NCI-H2171 (cell line): ENCODE measurements at regions not wholly inside any gene's neighbourhood (a gene's known extent, or its start where the extent isn't known, plus 50 kb on each side); places are given as distances from the start of the nearest gene placed in this dataset.
"Not testable (repeated sequence)": the region's sequence is repeated elsewhere in the genome, so short reads cannot be mapped to it uniquely, and the experiment has no call there.

Source experiments
- DNase-seq: peaks from one replicate; lab custom pipeline; 2025; lab: John Stamatoyannopoulos, UW

GRCh38 chr12:74595696-74596095 is 58.1 kb downstream of the ATXN7L3B start:
- DNase-seq, result no peak

GRCh38 chr12:74598819-74599218 is 61.2 kb downstream of the ATXN7L3B start:
- no peak for DNase-seq

- no peak for DNase-seq
Measured at GRCh38 chr12:74599932-74600331, 62.3 kb downstream of the ATXN7L3B start.

- not testable (repeated sequence) for DNase-seq
Measured at GRCh38 chr12:74600817-74601216, 63.2 kb downstream of the ATXN7L3B start.

GRCh38 chr12:74602881-74603672 is 65.4 kb downstream of the ATXN7L3B start:
- no peak for DNase-seq

GRCh38 chr12:74608231-74608775 is 70.7 kb downstream of the ATXN7L3B start:
- DNase-seq, result no peak

GRCh38 chr12:74610711-74611110 is 73.1 kb downstream of the ATXN7L3B start:
- no peak for DNase-seq

- no peak for DNase-seq
Measured at GRCh38 chr12:74614426-74614825, 76.8 kb downstream of the ATXN7L3B start.

GRCh38 chr12:74619084-74619483 is 81.4 kb downstream of the ATXN7L3B start:
- no peak for DNase-seq

- no peak for DNase-seq
Measured at GRCh38 chr12:74619884-74620283, 82.2 kb downstream of the ATXN7L3B start.

GRCh38 chr12:74620921-74621320 is 83.3 kb downstream of the ATXN7L3B start:
- DNase-seq, result no peak

- no peak for DNase-seq
Measured at GRCh38 chr12:74624201-74624600, 86.6 kb downstream of the ATXN7L3B start.

GRCh38 chr12:74626397-74626796 is 88.8 kb downstream of the ATXN7L3B start:
- DNase-seq, result no peak

- no peak for DNase-seq
Measured at GRCh38 chr12:74641262-74641661, 103.6 kb downstream of the ATXN7L3B start.

- DNase-seq, result no peak
Measured at GRCh38 chr12:74641694-74642093, 104.1 kb downstream of the ATXN7L3B start.

GRCh38 chr12:74644681-74645080 is 107.0 kb downstream of the ATXN7L3B start:
- DNase-seq, result no peak

GRCh38 chr12:74646831-74647230 is 109.2 kb downstream of the ATXN7L3B start:
- no peak for DNase-seq

- DNase-seq, result no peak
Measured at GRCh38 chr12:74647256-74647655, 109.6 kb downstream of the ATXN7L3B start.

- no peak for DNase-seq
Measured at GRCh38 chr12:74656251-74656650, 118.6 kb downstream of the ATXN7L3B start.

GRCh38 chr12:74660442-74660841 is 122.8 kb downstream of the ATXN7L3B start:
- no peak for DNase-seq

GRCh38 chr12:74663958-74664357 is 126.3 kb downstream of the ATXN7L3B start:
- DNase-seq, result no peak

GRCh38 chr12:74665690-74666089 is 128.1 kb downstream of the ATXN7L3B start:
- DNase-seq, result no peak

- no peak for DNase-seq
Measured at GRCh38 chr12:74671421-74671820, 133.8 kb downstream of the ATXN7L3B start.

- DNase-seq, result not testable (repeated sequence)
Measured at GRCh38 chr12:74676955-74677354, 139.3 kb downstream of the ATXN7L3B start.
